Tibial nerve (tissue), 3 donors: ENCODE measurements at regions not wholly inside any gene's neighbourhood (a gene's known extent, or its start where the extent isn't known, plus 50 kb on each side); places are given as distances from the start of the nearest gene placed in this dataset.

Experiments used
- POLR2A ChIP-seq, 2 donors: fragments of 450-650 bp; IDR thresholded peaks; one replicate each; pipeline ENCODE4 v1.6.1; 2017; ENCODE audit warnings: antibody characterized with exemption in 2 of 2, mild to moderate bottlenecking in 2 of 2, moderate library complexity in 2 of 2
- TF ChIP-seq, protein P1 (sequence below), 5 experiments: fragments of 200-600 bp in 3 of 5; fragments of 450-650 bp in 2 of 5; sonication (generic) in 3 of 5; IDR thresholded peaks; one replicate each; pipeline ENCODE4 v1.5.1; 2016 to 2019; ENCODE audit warnings: antibody characterized with exemption in 5 of 5, mild to moderate bottlenecking in 3 of 5, moderate library complexity in 2 of 5

DNA sequence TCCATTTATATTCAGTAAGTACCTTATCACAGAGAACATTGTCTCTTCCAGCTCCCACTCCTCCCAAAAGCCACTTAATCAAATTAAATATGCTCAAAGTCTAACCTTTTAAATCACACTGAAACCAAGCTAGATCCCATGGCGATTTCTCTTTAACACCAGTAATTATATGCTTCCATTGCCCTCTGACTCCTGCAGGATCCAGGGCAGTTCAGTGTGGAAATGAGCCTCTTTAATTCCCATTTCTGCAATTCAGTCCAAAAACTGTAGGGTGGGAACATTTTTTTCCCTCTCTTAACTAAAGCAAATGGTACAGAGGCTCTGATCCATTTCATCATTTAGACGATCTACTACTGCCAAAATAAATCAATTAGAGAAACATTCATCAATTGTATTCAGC, 872.3 kb upstream of the PHF14 start:
- TF ChIP-seq, protein P1, sequence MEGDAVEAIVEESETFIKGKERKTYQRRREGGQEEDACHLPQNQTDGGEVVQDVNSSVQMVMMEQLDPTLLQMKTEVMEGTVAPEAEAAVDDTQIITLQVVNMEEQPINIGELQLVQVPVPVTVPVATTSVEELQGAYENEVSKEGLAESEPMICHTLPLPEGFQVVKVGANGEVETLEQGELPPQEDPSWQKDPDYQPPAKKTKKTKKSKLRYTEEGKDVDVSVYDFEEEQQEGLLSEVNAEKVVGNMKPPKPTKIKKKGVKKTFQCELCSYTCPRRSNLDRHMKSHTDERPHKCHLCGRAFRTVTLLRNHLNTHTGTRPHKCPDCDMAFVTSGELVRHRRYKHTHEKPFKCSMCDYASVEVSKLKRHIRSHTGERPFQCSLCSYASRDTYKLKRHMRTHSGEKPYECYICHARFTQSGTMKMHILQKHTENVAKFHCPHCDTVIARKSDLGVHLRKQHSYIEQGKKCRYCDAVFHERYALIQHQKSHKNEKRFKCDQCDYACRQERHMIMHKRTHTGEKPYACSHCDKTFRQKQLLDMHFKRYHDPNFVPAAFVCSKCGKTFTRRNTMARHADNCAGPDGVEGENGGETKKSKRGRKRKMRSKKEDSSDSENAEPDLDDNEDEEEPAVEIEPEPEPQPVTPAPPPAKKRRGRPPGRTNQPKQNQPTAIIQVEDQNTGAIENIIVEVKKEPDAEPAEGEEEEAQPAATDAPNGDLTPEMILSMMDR (IDR thresholded peaks at IDR 0.05) = no peak
- no peak for TF ChIP-seq POLR2A (IDR thresholded peaks at IDR 0.05)
